KMS-11 (cell line): ENCODE measurements at regions not wholly inside any gene's neighbourhood (a gene's known extent, or its start where the extent isn't known, plus 50 kb on each side); places are given as distances from the start of the nearest gene placed in this dataset.

Source experiments
- H2AFZ ChIP-seq: fragments of 200-600 bp; sonication (generic); 2 replicates; pipeline ENCODE4 v1.6.1; 2016; ENCODE audit warnings: antibody characterized with exemption, mixed run types, low read depth
- H3K27ac ChIP-seq: fragments of 200-600 bp; sonication (generic); 2 replicates; pipeline ENCODE4 v1.6.1; 2016; ENCODE audit warnings: mild to moderate bottlenecking, mixed run types
- H3K27me3 ChIP-seq: fragments of 200-600 bp; sonication (generic); 2 replicates; pipeline ENCODE4 v1.6.1; 2017; ENCODE audit warnings: mild to moderate bottlenecking, low read depth, mixed run types, moderate library complexity; ENCODE audit not compliant: insufficient read depth
- H3K36me3 ChIP-seq: fragments of 200-600 bp; sonication (generic); 2 replicates; pipeline ENCODE4 v1.6.1; 2017; ENCODE audit warnings: mild to moderate bottlenecking, mixed run types; ENCODE audit not compliant: insufficient read depth
- H3K4me1 ChIP-seq: fragments of 200-600 bp; sonication (generic); 2 replicates; pipeline ENCODE4 v1.6.1; 2016; ENCODE audit warnings: mild to moderate bottlenecking, low read depth, mixed run types; ENCODE audit not compliant: poor library complexity, severe bottlenecking
- H3K4me2 ChIP-seq: fragments of 200-600 bp; sonication (generic); 2 replicates; pipeline ENCODE4 v1.7.0; 2016; ENCODE audit warnings: mild to moderate bottlenecking, mixed run types
- H3K4me3 ChIP-seq: fragments of 200-600 bp; sonication (generic); IDR thresholded peaks from 2 replicates; pipeline ENCODE4 v1.6.1; 2017; ENCODE audit warnings: low read depth, low read length, mixed read lengths; ENCODE audit not compliant: insufficient read depth
- H3K79me2 ChIP-seq: fragments of 200-600 bp; sonication (generic); 2 replicates; pipeline ENCODE4 v1.6.1; 2016; ENCODE audit warnings: low read depth, mixed run types; ENCODE audit not compliant: insufficient read depth
- H3K9ac ChIP-seq: fragments of 200-600 bp; sonication (generic); 2 replicates; pipeline ENCODE4 v1.6.1; 2016; ENCODE audit warnings: mild to moderate bottlenecking, mixed run types
- H4K20me1 ChIP-seq: fragments of 200-600 bp; sonication (generic); 2 replicates; pipeline ENCODE4 v1.6.1; 2016; ENCODE audit warnings: mild to moderate bottlenecking, mixed run types; ENCODE audit not compliant: insufficient read depth
- TF ChIP-seq, protein P1 (sequence below): fragments of 200-600 bp; sonication (generic); conservative IDR thresholded peaks from 2 replicates; pipeline ENCODE4 v1.6.1; 2017; ENCODE audit warnings: low read depth, mild to moderate bottlenecking, antibody characterized with exemption, low read length, moderate library complexity, mixed read lengths

DNA sequence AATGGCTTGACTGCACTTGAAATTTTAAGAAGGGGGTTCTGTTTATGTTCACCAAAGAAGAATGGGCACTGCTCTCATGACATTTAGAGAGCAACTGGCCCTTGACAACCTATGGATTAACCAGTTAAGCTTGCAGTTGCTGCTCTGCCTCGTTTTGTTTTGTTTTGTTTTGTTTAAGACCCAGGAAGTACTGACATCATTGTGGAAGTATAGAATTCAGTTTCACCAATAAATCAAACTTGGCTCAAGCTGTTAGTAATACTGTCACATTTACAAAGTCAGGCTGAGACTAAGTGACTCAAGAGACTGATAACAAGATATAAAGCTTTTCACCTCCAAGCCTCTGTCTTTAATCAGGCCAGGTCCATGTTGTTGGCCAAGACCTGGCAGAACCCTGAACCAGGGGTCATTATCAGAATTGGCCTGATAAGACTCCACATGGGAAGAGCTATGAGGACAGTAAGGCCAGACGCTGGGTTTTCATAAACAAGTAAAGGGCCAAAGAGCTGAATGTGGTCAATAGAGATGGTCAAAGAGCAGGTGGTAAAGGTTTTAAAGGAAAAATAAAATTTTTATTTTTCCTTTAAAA lies 99.4 kb upstream of the VGLL2 start:
- H2AFZ ChIP-seq: no peak overlapping the region
- no peaks in the 10 kb centered on the region for H3K27me3 ChIP-seq
- TF ChIP-seq, protein P1, sequence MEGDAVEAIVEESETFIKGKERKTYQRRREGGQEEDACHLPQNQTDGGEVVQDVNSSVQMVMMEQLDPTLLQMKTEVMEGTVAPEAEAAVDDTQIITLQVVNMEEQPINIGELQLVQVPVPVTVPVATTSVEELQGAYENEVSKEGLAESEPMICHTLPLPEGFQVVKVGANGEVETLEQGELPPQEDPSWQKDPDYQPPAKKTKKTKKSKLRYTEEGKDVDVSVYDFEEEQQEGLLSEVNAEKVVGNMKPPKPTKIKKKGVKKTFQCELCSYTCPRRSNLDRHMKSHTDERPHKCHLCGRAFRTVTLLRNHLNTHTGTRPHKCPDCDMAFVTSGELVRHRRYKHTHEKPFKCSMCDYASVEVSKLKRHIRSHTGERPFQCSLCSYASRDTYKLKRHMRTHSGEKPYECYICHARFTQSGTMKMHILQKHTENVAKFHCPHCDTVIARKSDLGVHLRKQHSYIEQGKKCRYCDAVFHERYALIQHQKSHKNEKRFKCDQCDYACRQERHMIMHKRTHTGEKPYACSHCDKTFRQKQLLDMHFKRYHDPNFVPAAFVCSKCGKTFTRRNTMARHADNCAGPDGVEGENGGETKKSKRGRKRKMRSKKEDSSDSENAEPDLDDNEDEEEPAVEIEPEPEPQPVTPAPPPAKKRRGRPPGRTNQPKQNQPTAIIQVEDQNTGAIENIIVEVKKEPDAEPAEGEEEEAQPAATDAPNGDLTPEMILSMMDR: no peak
- no peak overlapping the region for H3K9ac ChIP-seq
- H3K4me1 ChIP-seq: no peaks in the 10 kb centered on the region
- H4K20me1 ChIP-seq: no peaks in the 10 kb centered on the region
- no peaks in the 10 kb centered on the region for H3K36me3 ChIP-seq
- no peak overlapping the region for H3K4me2 ChIP-seq
- no peak overlapping the region for H3K4me3 ChIP-seq
- H3K79me2 ChIP-seq: no peaks in the 10 kb centered on the region
- H3K27ac ChIP-seq: no peak overlapping the region

DNA sequence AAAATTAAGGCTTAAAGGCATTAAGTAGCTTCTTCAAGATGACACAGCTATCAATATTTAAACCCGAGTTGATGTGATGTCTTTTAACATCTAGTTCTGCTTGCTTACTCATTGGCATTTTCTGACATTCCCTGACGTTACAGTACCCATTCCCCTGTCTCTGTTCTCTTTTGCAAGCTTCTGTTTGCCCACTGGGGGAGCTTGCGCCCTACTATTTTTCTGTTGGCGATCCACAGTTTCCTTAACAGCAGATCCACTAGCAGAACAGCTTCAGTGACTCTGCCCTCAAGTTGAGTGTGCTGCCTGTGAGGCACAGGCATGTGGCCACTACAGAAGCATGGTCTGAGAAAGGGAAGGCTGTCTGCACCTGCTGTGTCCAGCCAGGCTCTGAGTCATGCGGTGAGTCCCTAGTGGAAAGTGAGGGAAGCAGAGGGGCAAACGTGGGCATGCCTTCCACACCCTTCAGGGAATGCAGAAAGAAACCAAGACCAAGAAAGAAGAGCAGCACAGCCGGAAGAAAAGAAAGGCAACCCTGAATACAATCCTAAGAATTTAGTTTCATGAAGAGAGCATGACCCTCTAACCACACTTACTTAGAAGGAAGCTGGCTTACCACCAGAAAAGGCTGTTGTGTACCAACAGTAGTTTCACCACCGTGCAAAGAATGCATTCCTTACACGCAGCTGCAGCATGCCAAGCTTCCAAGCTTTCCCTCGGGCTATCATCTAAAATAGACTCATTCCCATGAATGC lies 97.7 kb upstream of the VGLL2 start:
- no peak overlapping the region for H3K4me3 ChIP-seq
- H3K27ac ChIP-seq: no peak overlapping the region
- no peak overlapping the region for H2AFZ ChIP-seq
- H3K4me1 ChIP-seq: no peaks in the 10 kb centered on the region
- H4K20me1 ChIP-seq: no peaks in the 10 kb centered on the region
- H3K4me2 ChIP-seq: no peak overlapping the region
- H3K27me3 ChIP-seq: no peaks in the 10 kb centered on the region
- no peaks in the 10 kb centered on the region for H3K36me3 ChIP-seq
- H3K79me2 ChIP-seq: no peaks in the 10 kb centered on the region
- no peak overlapping the region for H3K9ac ChIP-seq
- TF ChIP-seq, protein P1: no peak

DNA sequence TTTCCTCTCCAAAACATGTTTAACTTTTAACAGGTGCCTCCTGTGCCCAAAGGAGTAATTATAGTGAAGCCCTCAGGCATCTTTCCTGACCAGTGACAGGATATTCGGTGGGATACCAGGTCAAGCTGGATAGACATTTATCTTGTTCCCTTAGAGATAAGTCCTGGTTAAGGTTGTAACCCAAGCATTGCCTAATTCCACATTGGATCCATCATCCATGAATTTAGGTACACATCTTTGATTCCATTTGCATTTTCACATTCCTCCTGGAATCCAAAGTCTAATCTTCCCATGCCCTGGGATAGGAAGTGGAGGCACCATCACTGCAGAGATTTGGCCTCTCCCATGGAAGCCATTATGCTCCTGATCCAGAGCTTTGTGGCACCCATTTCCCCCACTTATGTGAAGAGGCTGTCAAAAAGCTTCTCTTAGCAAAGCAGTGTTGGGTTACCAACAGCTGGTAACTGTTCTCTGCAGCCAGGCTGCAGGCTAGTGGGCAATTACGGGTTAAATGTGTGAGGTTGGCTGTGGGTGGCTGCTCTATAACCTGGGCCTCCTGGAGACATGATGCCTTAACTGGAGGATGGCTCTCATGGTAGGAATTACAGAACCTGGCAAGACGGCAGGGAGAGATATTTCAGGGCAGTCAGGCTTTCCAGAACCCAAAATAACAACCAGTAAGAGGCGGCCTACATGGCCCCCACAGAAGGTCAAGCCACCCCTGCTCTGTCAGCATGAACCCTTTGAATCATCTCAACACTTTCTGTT lies 96.9 kb upstream of the VGLL2 start:
- H3K4me1 ChIP-seq: no peaks in the 10 kb centered on the region

DNA sequence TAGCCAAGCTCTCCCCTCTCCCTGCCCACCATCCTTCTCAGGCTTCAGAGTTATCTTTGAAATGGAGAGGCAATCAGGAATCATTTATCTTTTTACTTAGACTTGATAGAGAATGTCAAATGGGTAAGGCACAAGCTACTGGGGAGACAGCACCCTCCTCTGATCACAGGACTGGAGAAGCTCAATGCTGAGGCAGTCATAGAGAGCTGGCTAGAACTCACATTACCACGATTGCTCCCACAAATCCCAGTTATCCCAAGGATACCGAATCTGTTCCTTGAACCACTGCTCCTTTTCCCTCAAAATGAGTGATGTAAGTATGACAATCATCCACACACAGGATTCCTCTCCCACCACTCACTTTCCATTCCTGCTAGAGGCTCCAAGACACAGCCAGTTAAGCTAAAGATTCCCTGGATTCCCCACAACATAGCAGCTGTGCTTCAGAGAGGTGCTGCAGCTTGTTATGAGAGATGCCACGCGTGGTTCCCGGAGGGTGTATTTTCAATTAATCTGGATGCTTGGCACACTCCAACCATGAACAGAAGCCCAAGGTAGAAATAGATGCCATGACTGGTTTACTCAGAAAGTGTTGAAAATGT lies 96.2 kb upstream of the VGLL2 start:
- Histone ChIP-seq H3K27ac (no peak overlapping the region), H2AFZ (no peak overlapping the region), H3K9ac (no peak overlapping the region), H3K27me3 (no peaks in the 10 kb centered on the region), H3K79me2 (no peaks in the 10 kb centered on the region), H4K20me1 (no peaks in the 10 kb centered on the region), H3K4me1 (no peaks in the 10 kb centered on the region), H3K4me2 (no peak overlapping the region), H3K4me3 (no peak overlapping the region), H3K36me3 (no peaks in the 10 kb centered on the region)
- TF ChIP-seq, protein P1: no peak

More for the DNA sequence above, 96.9 kb upstream of the VGLL2 start:
- Histone ChIP-seq H2AFZ (no peak overlapping the region), H3K4me3 (no peak overlapping the region), H3K27me3 (no peaks in the 10 kb centered on the region), H3K79me2 (no peaks in the 10 kb centered on the region), H3K9ac (no peak overlapping the region), H3K36me3 (no peaks in the 10 kb centered on the region), H3K27ac (no peak overlapping the region), H4K20me1 (no peaks in the 10 kb centered on the region), H3K4me2 (no peak overlapping the region)
- TF ChIP-seq, protein P1: no peak
